ENCODE measurements at regions not wholly inside any gene's neighbourhood (a gene's known extent, or its start where the extent isn't known, plus 50 kb on each side); places are given as distances from the start of the nearest gene placed in this dataset.

DNA sequence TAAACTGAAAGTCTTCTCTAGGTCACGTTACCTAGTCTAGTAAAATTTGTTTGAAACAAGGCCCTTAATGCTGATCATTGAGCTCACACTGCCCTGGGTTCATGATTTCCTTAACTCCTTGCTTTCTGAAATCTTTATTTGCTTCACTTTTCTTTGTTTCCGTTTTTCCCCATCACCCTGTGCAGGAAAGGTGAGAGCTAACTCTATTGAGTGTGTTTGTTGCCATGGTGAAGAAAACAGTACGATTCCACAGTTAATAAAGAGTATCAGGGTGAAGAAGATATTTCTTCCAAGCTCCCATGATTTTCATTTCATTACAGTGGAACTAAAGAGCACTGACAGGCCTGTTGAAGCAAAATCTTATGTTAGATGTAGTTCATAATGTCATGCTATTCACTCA is 276.2 kb downstream of the RAP2B start:
- TF ChIP-seq POLR2A (IDR thresholded peaks at IDR 0.05; ENCODE audit: low read depth) (no peak), POLR2AphosphoS5 (IDR thresholded peaks at IDR 0.05) (no peak), EP300 (IDR thresholded peaks at IDR 0.05) (no peak)
- TF ChIP-seq, protein P1, sequence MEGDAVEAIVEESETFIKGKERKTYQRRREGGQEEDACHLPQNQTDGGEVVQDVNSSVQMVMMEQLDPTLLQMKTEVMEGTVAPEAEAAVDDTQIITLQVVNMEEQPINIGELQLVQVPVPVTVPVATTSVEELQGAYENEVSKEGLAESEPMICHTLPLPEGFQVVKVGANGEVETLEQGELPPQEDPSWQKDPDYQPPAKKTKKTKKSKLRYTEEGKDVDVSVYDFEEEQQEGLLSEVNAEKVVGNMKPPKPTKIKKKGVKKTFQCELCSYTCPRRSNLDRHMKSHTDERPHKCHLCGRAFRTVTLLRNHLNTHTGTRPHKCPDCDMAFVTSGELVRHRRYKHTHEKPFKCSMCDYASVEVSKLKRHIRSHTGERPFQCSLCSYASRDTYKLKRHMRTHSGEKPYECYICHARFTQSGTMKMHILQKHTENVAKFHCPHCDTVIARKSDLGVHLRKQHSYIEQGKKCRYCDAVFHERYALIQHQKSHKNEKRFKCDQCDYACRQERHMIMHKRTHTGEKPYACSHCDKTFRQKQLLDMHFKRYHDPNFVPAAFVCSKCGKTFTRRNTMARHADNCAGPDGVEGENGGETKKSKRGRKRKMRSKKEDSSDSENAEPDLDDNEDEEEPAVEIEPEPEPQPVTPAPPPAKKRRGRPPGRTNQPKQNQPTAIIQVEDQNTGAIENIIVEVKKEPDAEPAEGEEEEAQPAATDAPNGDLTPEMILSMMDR (IDR thresholded peaks at IDR 0.05), result no peak

Data from esophagus muscularis mucosa (tissue), 4 donors.